GM10266 (cell line): ENCODE measurements at regions not wholly inside any gene's neighbourhood (a gene's known extent, or its start where the extent isn't known, plus 50 kb on each side); places are given as distances from the start of the nearest gene placed in this dataset.

Experiments used
- DNase-seq: peaks from one replicate; pipeline ENCODE4 v3.0.0; 2012; ENCODE audit errors: extremely low spot score
- CTCF ChIP-seq: IDR thresholded peaks from 2 replicates; pipeline ENCODE4 v1.5.1; 2012; ENCODE audit warnings: mild to moderate bottlenecking, low read depth; ENCODE audit not compliant: control insufficient read depth, insufficient read depth; ENCODE audit errors: missing control alignments

- DNase-seq, result no peak
- no peak for TF ChIP-seq CTCF
Measured at GRCh38 chr6:20351534-20351933, 50.1 kb upstream of the E2F3 start.
